Upper lobe of left lung (tissue), 6 donors: ENCODE measurements at regions not wholly inside any gene's neighbourhood (a gene's known extent, or its start where the extent isn't known, plus 50 kb on each side); places are given as distances from the start of the nearest gene placed in this dataset.

Experiments
- ATAC-seq, 2 donors: fragments of 200-7000 bp; cut with Tn5 transposase; one replicate each; pipeline ENCODE4 v1.9.1; 2022; ENCODE audit warnings: mild to moderate bottlenecking in 2 of 2, moderate library complexity in 2 of 2; ENCODE audit not compliant: low FRiP score in 2 of 2
- DNase-seq, 2 donors: peaks; one replicate each; pipeline ENCODE4 v3.0.0-alpha.2; 2019 to 2020
- H3K27ac ChIP-seq, 4 donors: fragments of 200-600 bp; sonication (generic); one replicate each; pipeline ENCODE4 v1.5.1; 2016 to 2019
- H3K27me3 ChIP-seq, 4 donors: fragments of 200-600 bp; sonication (generic); one replicate each; pipeline ENCODE4 v1.5.1; 2017 to 2019
- H3K36me3 ChIP-seq, 4 donors: fragments of 200-600 bp; sonication (generic); one replicate each; pipeline ENCODE4 v1.5.1; 2016 to 2019
- H3K4me1 ChIP-seq, 4 donors: fragments of 200-600 bp; sonication (generic); one replicate each; pipeline ENCODE4 v1.5.1; 2018 to 2019
- H3K4me3 ChIP-seq, 4 donors: fragments of 200-600 bp; sonication (generic); one replicate each; pipeline ENCODE4 v1.5.1; 2017 to 2019; ENCODE audit warnings: mild to moderate bottlenecking in 2 of 4, moderate library complexity in 1 of 4
- H3K9me3 ChIP-seq, 4 donors: fragments of 200-600 bp; sonication (generic); one replicate each; pipeline ENCODE4 v1.5.1; 2018 to 2019
- CTCF ChIP-seq, 6 experiments: fragments of 450-650 bp in 4 of 6; fragments of 200-600 bp in 2 of 6; sonication (generic) in 2 of 6; IDR thresholded peaks; one replicate each; pipeline ENCODE4 v1.5.1; 2016 to 2019; ENCODE audit warnings: antibody characterized with exemption in 6 of 6
- EP300 ChIP-seq, 4 donors: sonication (generic); formaldehyde crosslinking; IDR thresholded peaks; one replicate each; pipeline ENCODE4 v1.5.1; 2017; ENCODE audit warnings: antibody characterized with exemption in 4 of 4, control low read depth in 2 of 4
- POLR2A ChIP-seq, 4 donors: fragments of 450-650 bp; IDR thresholded peaks; one replicate each; pipeline ENCODE4 v1.5.1; 2016 to 2017; ENCODE audit warnings: antibody characterized with exemption in 4 of 4, mild to moderate bottlenecking in 2 of 4
- POLR2AphosphoS5 ChIP-seq, 2 donors: sonication (generic); formaldehyde crosslinking; IDR thresholded peaks; one replicate each; pipeline ENCODE4 v1.5.1; 2017; ENCODE audit warnings: antibody characterized with exemption in 2 of 2
- WGBS, 2 donors: methylation state at CpG; one replicate each; pipeline ENCODE4 v1.1.5; 2017 to 2018; 5-methylcytosine and 5-hydroxymethylcytosine counted together
- donor health status: DM: no; HTN: no; CAD: no; lungs with moderate emphysema.
- donor health status: DM: no; HTN: yes; CAD: no; lungs with severe emphysema.

GRCh38 chr14:100670753-100671049, 56.0 kb upstream of the DLK1 start:
- Histone ChIP-seq H3K27ac (no peak overlapping the region), H3K27me3 (no peaks in the 10 kb centered on the region), H3K36me3 (no peaks in the 10 kb centered on the region), H3K4me3 (peak overlapping the region in 2 of 4 donors; percentile 9 to 10), H3K4me1 (peaks cover 20 to 27% (median 23%) of the 10 kb centered on the region in 4 donors), H3K9me3 (no peaks in the 10 kb centered on the region)
- TF ChIP-seq POLR2AphosphoS5 (IDR thresholded peaks at IDR 0.05) (no peak), CTCF (IDR thresholded peaks at IDR 0.05) (no peak), POLR2A (IDR thresholded peaks at IDR 0.05) (no peak), EP300 (IDR thresholded peaks at IDR 0.05) (no peak)
- WGBS, 2 donors: 35 to 59% methylated on average over 4 to 7 of the region's 7 CpGs
- DNase-seq (no peak), ATAC-seq (no peak)

GRCh38 chr14:100671386-100671901, 55.2 kb upstream of the DLK1 start:
- 75 to 79% methylated on average over 4 to 6 of the region's 6 CpGs for WGBS, 2 donors
- H3K27me3 ChIP-seq: no peaks in the 10 kb centered on the region

GRCh38 chr14:100671906-100672305, 54.8 kb upstream of the DLK1 start:
- Histone ChIP-seq H3K27ac (no peak overlapping the region), H3K36me3 (no peaks in the 10 kb centered on the region), H3K9me3 (no peaks in the 10 kb centered on the region), H3K27me3 (no peaks in the 10 kb centered on the region), H3K4me1 (peaks cover 20 to 36% (median 30%) of the 10 kb centered on the region in 4 donors), H3K4me3 (no peak overlapping the region)
- ATAC-seq (no peak), DNase-seq (no peak)
- 83 to 85% methylated on average over 5 of the region's 5 CpGs for WGBS, 2 donors
- TF ChIP-seq EP300 (IDR thresholded peaks at IDR 0.05): no peak
- no peak for TF ChIP-seq CTCF (IDR thresholded peaks at IDR 0.05)
- TF ChIP-seq POLR2A (IDR thresholded peaks at IDR 0.05): no peak
- no peak for TF ChIP-seq POLR2AphosphoS5 (IDR thresholded peaks at IDR 0.05)

More at GRCh38 chr14:100671386-100671901, 55.2 kb upstream of the DLK1 start:
- H3K4me3 ChIP-seq: no peak overlapping the region
- H3K9me3 ChIP-seq: no peaks in the 10 kb centered on the region
- no peak for ATAC-seq
- no peak overlapping the region for H3K27ac ChIP-seq
- peaks cover 20 to 31% (median 26%) of the 10 kb centered on the region in 4 donors for H3K4me1 ChIP-seq
- H3K36me3 ChIP-seq: no peaks in the 10 kb centered on the region
- no peak for DNase-seq
- TF ChIP-seq POLR2AphosphoS5 (IDR thresholded peaks at IDR 0.05) (no peak), CTCF (IDR thresholded peaks at IDR 0.05) (no peak), POLR2A (IDR thresholded peaks at IDR 0.05) (no peak), EP300 (IDR thresholded peaks at IDR 0.05) (no peak)

GRCh38 chr14:100673085-100673806, 53.4 kb upstream of the DLK1 start:
- DNase-seq (peak in 1 of 2 donors; percentile 60), ATAC-seq (no peak)
- no peak for TF ChIP-seq POLR2AphosphoS5 (IDR thresholded peaks at IDR 0.05)
- no peak for TF ChIP-seq EP300 (IDR thresholded peaks at IDR 0.05)
- TF ChIP-seq CTCF (IDR thresholded peaks at IDR 0.05): no peak
- TF ChIP-seq POLR2A (IDR thresholded peaks at IDR 0.05): no peak
- Histone ChIP-seq H3K4me1 (peaks cover 34 to 49% (median 42%) of the 10 kb centered on the region in 4 donors), H3K4me3 (no peak overlapping the region), H3K27ac (no peak overlapping the region), H3K9me3 (no peaks in the 10 kb centered on the region), H3K27me3 (no peaks in the 10 kb centered on the region), H3K36me3 (no peaks in the 10 kb centered on the region)
- WGBS, 2 donors: 38 to 51% methylated on average over 9 to 16 of the region's 22 CpGs

GRCh38 chr14:100673807-100674154, 52.9 kb upstream of the DLK1 start:
- Histone ChIP-seq H3K27me3 (no peaks in the 10 kb centered on the region), H3K4me1 (peaks cover 34 to 46% (median 38%) of the 10 kb centered on the region in 4 donors), H3K27ac (no peak overlapping the region), H3K4me3 (no peak overlapping the region), H3K9me3 (no peaks in the 10 kb centered on the region), H3K36me3 (no peaks in the 10 kb centered on the region)
- DNase-seq: no peak
- WGBS, 2 donors: 83 to 92% methylated on average over 3 of the region's 3 CpGs
- TF ChIP-seq POLR2A (IDR thresholded peaks at IDR 0.05) (no peak), EP300 (IDR thresholded peaks at IDR 0.05) (no peak), CTCF (IDR thresholded peaks at IDR 0.05) (no peak), POLR2AphosphoS5 (IDR thresholded peaks at IDR 0.05) (no peak)
- no peak for ATAC-seq
